NAMALWA (cell line): ENCODE measurements at regions not wholly inside any gene's neighbourhood (a gene's known extent, or its start where the extent isn't known, plus 50 kb on each side); places are given as distances from the start of the nearest gene placed in this dataset.

Source experiments
- DNase-seq: peaks from one replicate; pipeline ENCODE4 v3.0.0-alpha.2; 2015; ENCODE audit warnings: low spot score

- DNase-seq: no peak
These were observed 50.7 kb upstream of the NOCT start for GRCh38 chr4:138964716-138965426.

- DNase-seq: no peak
These were observed 52.2 kb upstream of the NOCT start for GRCh38 chr4:138963412-138963811.

- DNase-seq: no peak
These were observed 53.9 kb upstream of the NOCT start for GRCh38 chr4:138961664-138962063.

- DNase-seq: no peak
These were observed 54.5 kb upstream of the NOCT start for GRCh38 chr4:138961129-138961528.

- no peak for DNase-seq
These were observed 55.3 kb upstream of the NOCT start for GRCh38 chr4:138960175-138960710.

- DNase-seq: no peak
These were observed 56.3 kb upstream of the NOCT start for GRCh38 chr4:138959097-138959815.

- DNase-seq: no peak
These were observed 57.1 kb upstream of the NOCT start for GRCh38 chr4:138958519-138958918.

GRCh38 chr4:138957302-138957701 is 58.3 kb upstream of the NOCT start:
- DNase-seq: no peak

GRCh38 chr4:138954428-138954827 is 61.2 kb upstream of the NOCT start:
- DNase-seq: no peak

GRCh38 chr4:138953961-138954371 is 61.6 kb upstream of the NOCT start:
- no peak for DNase-seq

- DNase-seq: no peak
These were observed 63.2 kb upstream of the NOCT start for GRCh38 chr4:138952411-138952810.

GRCh38 chr4:138951764-138952163 is 63.8 kb upstream of the NOCT start:
- DNase-seq: no peak

GRCh38 chr4:138949866-138950265 is 65.7 kb upstream of the NOCT start:
- DNase-seq: no peak

GRCh38 chr4:138948918-138949317 is 66.7 kb upstream of the NOCT start:
- no peak for DNase-seq

GRCh38 chr4:138946306-138946705 is 69.3 kb upstream of the NOCT start:
- no peak for DNase-seq

- no peak for DNase-seq
These were observed 69.7 kb upstream of the NOCT start for GRCh38 chr4:138945840-138946239.

- no peak for DNase-seq
These were observed 70.2 kb upstream of the NOCT start for GRCh38 chr4:138945401-138945800.

GRCh38 chr4:138943893-138944292 is 71.7 kb upstream of the NOCT start:
- DNase-seq: no peak

- no peak for DNase-seq
These were observed 74.5 kb upstream of the NOCT start for GRCh38 chr4:138941037-138941436.

- no peak for DNase-seq
These were observed 75.6 kb upstream of the NOCT start for GRCh38 chr4:138939960-138940359.

GRCh38 chr4:138938366-138938690 is 77.3 kb upstream of the NOCT start:
- peak; percentile 66 for DNase-seq

- DNase-seq: no peak
These were observed 80.3 kb upstream of the NOCT start for GRCh38 chr4:138935135-138935807.

- DNase-seq: no peak
These were observed 88.5 kb upstream of the NOCT start for GRCh38 chr4:138927072-138927471.
